HL-60 (cell line): ENCODE measurements at regions not wholly inside any gene's neighbourhood (a gene's known extent, or its start where the extent isn't known, plus 50 kb on each side); places are given as distances from the start of the nearest gene placed in this dataset.

Source experiments
- CTCF ChIP-seq: IDR thresholded peaks from one replicate; pipeline ENCODE4 v1.5.1; 2011; ENCODE audit warnings: low read length, control low read depth, inconsistent platforms; ENCODE audit not compliant: insufficient read depth
- POLR2AphosphoS5 ChIP-seq: IDR thresholded peaks from 2 replicates; pipeline ENCODE4 v1.6.1; 2012; ENCODE audit warnings: low read depth
- SPI1 ChIP-seq: IDR thresholded peaks from 2 replicates; pipeline ENCODE4 v1.6.1; 2012; ENCODE audit warnings: low read depth, mild to moderate bottlenecking, borderline replicate concordance

- TF ChIP-seq POLR2AphosphoS5 (no peak), SPI1 (no peak), CTCF (no peak)
These were observed 221.5 kb downstream of the MBL2 start for GRCh38 chr10:52551046-52551445.
